Endothelial cell of umbilical vein (primary cell): ENCODE measurements at regions not wholly inside any gene's neighbourhood (a gene's known extent, or its start where the extent isn't known, plus 50 kb on each side); places are given as distances from the start of the nearest gene placed in this dataset.

Source experiments
- BruUV-seq: library from RNA; stranded (reverse); fragments of 400-500 nt; replicated peaks from 2 replicates; lab custom pipeline; 2021; lab: Mats Ljungman, UMichigan
- CTCF ChIA-PET: fragments of 300-600, 350-600 bp; sonication (Branson Sonifier 250); formaldehyde crosslinking; loops from one replicate; lab custom pipeline; 2021; ENCODE audit warnings: antibody characterized with exemption, inconsistent platforms; lab: Charles Lee
- POLR2A ChIA-PET: fragments of 300-600, 350-600 bp; sonication (Branson Sonifier 250); formaldehyde crosslinking; loops from one replicate; lab custom pipeline; 2021; ENCODE audit warnings: antibody characterized with exemption, inconsistent platforms; lab: Charles Lee
- DNase-seq: peaks from one replicate; pipeline ENCODE4 v3.0.0-alpha.2; 2011; ENCODE audit warnings: low read depth, low spot score
- FAIRE-seq: peaks from 2 replicates; lab custom pipeline; 2011; peaks lifted over from hg19 to GRCh38; lab: Jason Lieb, UNC
- H2AFZ ChIP-seq: 2 replicates; pipeline ENCODE4 v1.6.0; 2012; ENCODE audit warnings: low read depth, low read length, control low read depth, inconsistent platforms
- H3K27ac ChIP-seq: 2 replicates; pipeline ENCODE4 v1.5.1; 2011; ENCODE audit warnings: low read depth, mild to moderate bottlenecking, control low read depth, low read length, moderate library complexity; ENCODE audit not compliant: insufficient read depth
- H3K27me3 ChIP-seq, 2 experiments: 2 replicates each; pipeline versions ENCODE4 v1.6.0 to v1.6.1; 2011; ENCODE audit warnings: low read length in 2 of 2, mixed read lengths in 1 of 2; ENCODE audit not compliant: control insufficient read depth in 2 of 2, insufficient read depth in 2 of 2
- H3K36me3 ChIP-seq, 2 experiments: 2 replicates in 1 of 2; 3 replicates in 1 of 2; pipeline ENCODE4 v1.5.1; 2011; ENCODE audit warnings: low read length in 2 of 2, mild to moderate bottlenecking in 1 of 2, moderate library complexity in 1 of 2; ENCODE audit not compliant: control insufficient read depth in 2 of 2, insufficient read depth in 2 of 2; ENCODE audit errors: extremely low read depth in 1 of 2
- H3K4me1 ChIP-seq: 3 replicates; pipeline ENCODE4 v1.5.1; 2011; ENCODE audit warnings: mild to moderate bottlenecking, low read length; ENCODE audit not compliant: control insufficient read depth, insufficient read depth; ENCODE audit errors: extremely low read depth
- H3K4me2 ChIP-seq: 2 replicates; pipeline ENCODE4 v1.6.1; 2011; ENCODE audit warnings: low read length, control low read depth, mixed read lengths; ENCODE audit not compliant: insufficient read depth
- H3K4me3 ChIP-seq, 3 experiments: fragments of 200-600 bp in 1 of 3; sonication (generic), shearing (Covaris generic) in 1 of 3; replicated peaks in 1 of 3; 2 replicates each; pipeline ENCODE4 v1.5.1; 2011 to 2016; ENCODE audit warnings: control low read depth in 3 of 3, low read length in 3 of 3, mild to moderate bottlenecking in 2 of 3, inconsistent platforms in 1 of 3, low read depth in 1 of 3, moderate library complexity in 1 of 3; ENCODE audit not compliant: insufficient read depth in 1 of 3
- H3K79me2 ChIP-seq: 2 replicates; pipeline ENCODE4 v1.6.0; 2012; ENCODE audit warnings: low read length, inconsistent platforms; ENCODE audit not compliant: control insufficient read depth, insufficient read depth
- H3K9ac ChIP-seq: replicated peaks from 2 replicates; pipeline ENCODE3; 2011; ENCODE audit warnings: low read length, control low read depth; ENCODE audit not compliant: insufficient read depth; ENCODE audit errors: extremely low read depth
- H3K9me1 ChIP-seq: replicated peaks from 3 replicates; pipeline ENCODE4 v1.6.0; 2011; ENCODE audit warnings: mild to moderate bottlenecking, low read length; ENCODE audit not compliant: control insufficient read depth, insufficient read depth; ENCODE audit errors: extremely low read depth
- H3K9me3 ChIP-seq: replicated peaks from 2 replicates; pipeline ENCODE4 v1.5.1; 2012; ENCODE audit warnings: low read length, inconsistent platforms; ENCODE audit not compliant: control insufficient read depth, insufficient read depth
- H4K20me1 ChIP-seq: replicated peaks from 2 replicates; pipeline ENCODE3; 2011; ENCODE audit warnings: mild to moderate bottlenecking, low read length; ENCODE audit not compliant: control insufficient read depth, insufficient read depth; ENCODE audit errors: extremely low read depth
- CTCF ChIP-seq, 2 donors: IDR thresholded peaks; 1 replicate in 1 of 2; 2 replicates in 1 of 2; pipeline ENCODE4 v1.5.1; 2011; ENCODE audit warnings: low read length in 2 of 2, mild to moderate bottlenecking in 2 of 2, moderate library complexity in 2 of 2, control low read depth in 1 of 2, inconsistent platforms in 1 of 2, low read depth in 1 of 2; ENCODE audit not compliant: insufficient read depth in 1 of 2; ENCODE audit errors: extremely low read depth in 1 of 2
- EZH2 ChIP-seq: IDR thresholded peaks from 2 replicates; pipeline ENCODE4 v1.6.1; 2012; ENCODE audit warnings: borderline replicate concordance, low read depth, mild to moderate bottlenecking, moderate library complexity, low read length, inconsistent platforms; ENCODE audit not compliant: severe bottlenecking
- FOS ChIP-seq: IDR thresholded peaks from 2 replicates; pipeline ENCODE4 v1.6.1; 2011; ENCODE audit warnings: mild to moderate bottlenecking, low read length, moderate library complexity, borderline replicate concordance; ENCODE audit not compliant: insufficient read depth
- GATA2 ChIP-seq: IDR thresholded peaks from 2 replicates; pipeline ENCODE4 v1.7.0; 2011; ENCODE audit warnings: low read depth, mild to moderate bottlenecking, moderate library complexity, mixed read lengths, low read length; ENCODE audit not compliant: insufficient read length, insufficient read depth
- JUN ChIP-seq: IDR thresholded peaks from 2 replicates; pipeline ENCODE4 v1.6.1; 2011; ENCODE audit warnings: borderline replicate concordance, low read depth; ENCODE audit not compliant: insufficient read length, insufficient read depth
- MYC ChIP-seq: IDR thresholded peaks from one replicate; pipeline ENCODE4 v1.6.1; 2011; ENCODE audit warnings: mild to moderate bottlenecking, low read depth, low read length
- POLR2AphosphoS5 ChIP-seq: IDR thresholded peaks from 2 replicates; pipeline ENCODE4 v1.6.1; 2012; ENCODE audit warnings: low read depth, mild to moderate bottlenecking, control low read depth, low read length, moderate library complexity; ENCODE audit not compliant: insufficient read depth
- dilution Hi-C: fragments of 300-500 bp; cut with MboI; formaldehyde crosslinking; loops from one replicate; pipeline ENCODE4 v1.15.0; 2019; ENCODE audit warnings: low sequenced_read_pairs; ENCODE audit not compliant: extremely low pct_ligation_motif_present
- intact Hi-C: fragments of 100-400 bp; cut with micrococcal nuclease; formaldehyde crosslinking; loops from one replicate; pipeline ENCODE4 v1.10.0; 2022
- TF ChIP-seq, protein P1 (sequence below): IDR thresholded peaks from 2 replicates; pipeline ENCODE4 v1.6.1; 2011; ENCODE audit not compliant: insufficient read depth, insufficient read length

- BruUV-seq: no TSS peak
- Histone ChIP-seq H3K4me2 (no peak overlapping the region), H3K4me3 (no peak overlapping the region), H3K27ac (no peak overlapping the region), H3K79me2 (no peaks in the 10 kb centered on the region), H3K36me3 (no peaks in the 10 kb centered on the region), H3K9ac (no peak overlapping the region), H4K20me1 (no peaks in the 10 kb centered on the region), H3K9me3 (no peaks in the 10 kb centered on the region), H3K27me3 (no peaks in the 10 kb centered on the region), H2AFZ (no peak overlapping the region), H3K9me1 (no peaks in the 10 kb centered on the region), H3K4me1 (no peaks in the 10 kb centered on the region)
- DNase-seq (no peak), FAIRE-seq (no peak)
- dilution Hi-C loops: no loop called here
- intact Hi-C loops: no loop called here
- POLR2A ChIA-PET: no interaction called here
- CTCF ChIA-PET: no interaction called here
- TF ChIP-seq JUN (no peak), POLR2AphosphoS5 (no peak), CTCF (IDR thresholded peaks at IDR 0.05; ENCODE audit: extremely low read depth in 1 of 2, insufficient read depth in 1 of 2, low read depth in 1 of 2, low read length in 2 of 2) (no peak), MYC (no peak), FOS (no peak), GATA2 (no peak), EZH2 (no peak)
- TF ChIP-seq, protein P1, sequence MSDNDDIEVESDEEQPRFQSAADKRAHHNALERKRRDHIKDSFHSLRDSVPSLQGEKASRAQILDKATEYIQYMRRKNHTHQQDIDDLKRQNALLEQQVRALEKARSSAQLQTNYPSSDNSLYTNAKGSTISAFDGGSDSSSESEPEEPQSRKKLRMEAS: no peak
Observed at GRCh38 chr1:229111703-229112319, 159.1 kb upstream of the RAB4A start.
